ENCODE measurements at regions not wholly inside any gene's neighbourhood (a gene's known extent, or its start where the extent isn't known, plus 50 kb on each side); places are given as distances from the start of the nearest gene placed in this dataset.

GRCh38 chr6:129921169-129921817, 60.2 kb upstream of the TMEM244 start:
- no peak overlapping the region for H3K27ac ChIP-seq
- H3K4me3 ChIP-seq, result no peak overlapping the region
- peaks cover 0 to 6% (median 0%) of the 10 kb centered on the region in 4 donors for H3K4me1 ChIP-seq
- TF ChIP-seq POLR2A (IDR thresholded peaks at IDR 0.05) (no peak), CTCF (IDR thresholded peaks at IDR 0.05) (no peak), EP300 (IDR thresholded peaks at IDR 0.05) (no peak), POLR2AphosphoS5 (IDR thresholded peaks at IDR 0.05) (no peak)
- H3K9me3 ChIP-seq, result no peaks in the 10 kb centered on the region
- no peak for DNase-seq
- no peaks in the 10 kb centered on the region for H3K27me3 ChIP-seq
- intact Hi-C loops (cut with DNase I; ENCODE audit: low total_unique reads), result no loop called here
- 59 to 71% (median 67%) methylated on average over 3 of the region's 3 CpGs for WGBS, 5 donors
- no peaks in the 10 kb centered on the region for H3K36me3 ChIP-seq

- TF ChIP-seq POLR2A (IDR thresholded peaks at IDR 0.05) (no peak), EP300 (IDR thresholded peaks at IDR 0.05) (no peak), POLR2AphosphoS5 (IDR thresholded peaks at IDR 0.05) (no peak), CTCF (IDR thresholded peaks at IDR 0.05) (no peak)
- no peaks in the 10 kb centered on the region for H3K9me3 ChIP-seq
- peak in 1 of 2 donors; percentile 37 for DNase-seq
- no peaks in the 10 kb centered on the region for H3K27me3 ChIP-seq
- no peak overlapping the region for H3K4me3 ChIP-seq
- no peaks in the 10 kb centered on the region for H3K36me3 ChIP-seq
- H3K27ac ChIP-seq, result no peak overlapping the region
- H3K4me1 ChIP-seq, result peaks cover 0 to 6% (median 0%) of the 10 kb centered on the region in 4 donors
- WGBS, 5 donors, result 49 to 62% (median 58%) methylated on average over 7 of the region's 7 CpGs
- intact Hi-C loops (cut with DNase I; ENCODE audit: low total_unique reads), result no loop called here
Measured at GRCh38 chr6:129920103-129920798, 59.1 kb upstream of the TMEM244 start.

GRCh38 chr6:129911732-129912131, 50.6 kb upstream of the TMEM244 start:
- DNase-seq, result no peak
- intact Hi-C loops (cut with DNase I; ENCODE audit: low total_unique reads), result no loop called here
- no peaks in the 10 kb centered on the region for H3K9me3 ChIP-seq

More at GRCh38 chr6:129911732-129912131, 50.6 kb upstream of the TMEM244 start:
- H3K36me3 ChIP-seq, result no peaks in the 10 kb centered on the region
- no peak overlapping the region for H3K4me3 ChIP-seq
- H3K4me1 ChIP-seq, result no peaks in the 10 kb centered on the region
- no peaks in the 10 kb centered on the region for H3K27me3 ChIP-seq
- no peak overlapping the region for H3K27ac ChIP-seq
- no peak for TF ChIP-seq EP300 (IDR thresholded peaks at IDR 0.05)
- no peak for TF ChIP-seq CTCF (IDR thresholded peaks at IDR 0.05)
- TF ChIP-seq POLR2AphosphoS5 (IDR thresholded peaks at IDR 0.05), result no peak
- TF ChIP-seq POLR2A (IDR thresholded peaks at IDR 0.05), result no peak
- WGBS, 5 donors, result 55 to 90% (median 63%) methylated on average over 1 of the region's 1 CpG
